Stomach smooth muscle (tissue), 2 donors: ENCODE measurements at regions not wholly inside any gene's neighbourhood (a gene's known extent, or its start where the extent isn't known, plus 50 kb on each side); places are given as distances from the start of the nearest gene placed in this dataset.

Experiments
- H3K27ac ChIP-seq: one replicate; pipeline ENCODE4 v1.7.0; 2013; ENCODE audit warnings: mild to moderate bottlenecking, low read length, inconsistent platforms
- H3K27me3 ChIP-seq, 2 donors: one replicate each; pipeline ENCODE4 v1.7.0; 2013; ENCODE audit warnings: low read length in 2 of 2; ENCODE audit not compliant: insufficient read depth in 2 of 2, control insufficient read depth in 1 of 2
- H3K36me3 ChIP-seq, 2 donors: one replicate each; pipeline ENCODE4 v1.7.0; 2013; ENCODE audit warnings: low read length in 2 of 2; ENCODE audit not compliant: control insufficient read depth in 2 of 2, insufficient read depth in 2 of 2
- H3K4me1 ChIP-seq: one replicate; pipeline ENCODE4 v1.7.0; 2013; ENCODE audit warnings: low read length; ENCODE audit not compliant: control insufficient read depth, insufficient read depth
- H3K4me3 ChIP-seq, 2 donors: one replicate each; pipeline ENCODE4 v1.7.0; 2013; ENCODE audit warnings: low read length in 2 of 2
- H3K9ac ChIP-seq, 2 donors: one replicate each; pipeline ENCODE4 v1.7.0; 2013; ENCODE audit warnings: low read length in 2 of 2, mild to moderate bottlenecking in 1 of 2
- H3K9me3 ChIP-seq, 2 donors: one replicate each; pipeline ENCODE4 v1.7.0; 2013; ENCODE audit warnings: low read length in 2 of 2; ENCODE audit not compliant: control insufficient read depth in 2 of 2
- donor health status: healthy.
- donor health status: Pancreatic carcinoma.

DNA sequence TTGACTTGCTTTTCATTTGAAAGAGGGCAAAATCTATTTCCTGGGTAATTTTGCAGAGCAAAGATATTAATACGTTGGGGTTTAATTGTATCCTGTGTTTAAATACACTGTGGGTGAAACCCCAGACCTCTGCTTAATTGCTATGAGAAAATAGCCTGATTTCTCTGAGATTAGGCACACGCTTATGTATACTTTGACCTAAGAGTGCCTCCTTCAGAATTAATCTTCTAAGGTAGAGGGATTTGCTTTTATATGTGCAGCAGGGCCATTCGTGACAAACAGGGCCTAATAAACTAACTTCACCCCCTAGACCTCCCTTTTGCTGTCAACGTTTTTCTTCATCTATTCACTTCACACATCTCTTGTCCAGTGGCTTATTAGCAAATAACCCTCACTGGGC is 216.9 kb upstream of the ADGRL2 start:
- Histone ChIP-seq H3K27ac (peak overlapping the region; percentile 26), H3K4me3 (no peak overlapping the region)

GRCh38 chr1:81582467-81582986 is 218.2 kb upstream of the ADGRL2 start:
- no peaks in the 10 kb centered on the region for H3K27me3 ChIP-seq
- H3K9ac ChIP-seq: no peak overlapping the region
- H3K4me3 ChIP-seq: no peak overlapping the region
- H3K36me3 ChIP-seq: no peaks in the 10 kb centered on the region
- H3K27ac ChIP-seq: no peak overlapping the region
- H3K9me3 ChIP-seq: no peaks in the 10 kb centered on the region
- H3K4me1 ChIP-seq: no peaks in the 10 kb centered on the region

More for the DNA sequence above, 216.9 kb upstream of the ADGRL2 start:
- Histone ChIP-seq H3K9me3 (no peaks in the 10 kb centered on the region), H3K27me3 (no peaks in the 10 kb centered on the region), H3K36me3 (no peaks in the 10 kb centered on the region), H3K9ac (no peak overlapping the region), H3K4me1 (no peaks in the 10 kb centered on the region)

DNA sequence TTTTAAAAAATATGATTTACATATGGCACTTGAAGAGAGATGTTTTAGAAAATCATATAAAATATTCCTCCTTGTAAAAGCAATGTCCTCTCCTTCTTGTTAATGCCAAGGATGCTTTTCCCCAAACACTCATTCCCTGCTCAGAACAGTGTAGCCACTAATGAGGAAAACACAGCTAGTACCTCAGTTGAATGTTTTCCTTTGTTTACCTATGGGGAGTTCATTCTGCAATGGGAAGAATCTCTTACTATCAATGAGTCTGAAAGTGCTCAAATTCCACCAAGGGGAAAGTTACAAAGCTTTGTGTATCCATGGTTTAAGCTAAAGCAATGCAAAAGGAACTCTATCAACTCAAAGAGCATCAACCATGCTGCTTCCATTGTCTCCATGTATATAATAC is 221.9 kb upstream of the ADGRL2 start:
- Histone ChIP-seq H3K36me3 (no peaks in the 10 kb centered on the region), H3K4me1 (no peaks in the 10 kb centered on the region), H3K9ac (no peak overlapping the region), H3K9me3 (no peaks in the 10 kb centered on the region), H3K27ac (no peak overlapping the region), H3K4me3 (no peak overlapping the region), H3K27me3 (no peaks in the 10 kb centered on the region)

DNA sequence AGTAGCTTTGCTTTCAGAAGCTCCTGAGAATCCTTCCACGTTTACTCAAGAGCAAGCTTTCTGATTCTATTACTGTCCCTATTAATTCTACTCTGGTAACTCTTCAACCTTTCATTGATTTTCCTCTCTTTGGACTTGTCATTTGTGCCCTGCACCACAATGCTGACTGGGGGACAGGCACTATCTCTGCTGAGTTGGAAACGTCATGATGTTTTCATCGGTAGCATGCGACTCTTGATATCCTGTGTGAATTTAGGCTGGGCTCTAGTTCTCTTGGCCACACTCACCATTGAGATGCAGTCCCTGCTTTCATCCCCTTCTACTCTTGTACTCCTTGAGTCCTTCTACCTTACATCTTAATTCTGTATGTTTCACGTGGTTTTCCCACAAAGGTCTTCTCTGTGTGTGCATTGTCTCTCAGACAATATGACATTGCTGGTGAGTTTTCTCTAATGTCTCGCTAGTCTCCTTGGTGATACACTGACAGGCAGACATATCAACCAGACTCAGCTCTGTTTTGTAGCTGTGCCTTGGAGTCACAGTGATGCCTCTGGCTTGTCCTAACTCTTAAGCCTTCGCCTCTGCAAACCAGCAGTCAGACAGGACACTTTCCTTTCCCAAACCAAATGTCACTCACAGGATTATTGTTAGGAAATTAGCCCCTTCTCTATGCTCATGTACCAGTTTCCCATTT is 223.6 kb upstream of the ADGRL2 start:
- no peaks in the 10 kb centered on the region for H3K4me1 ChIP-seq
- H3K4me3 ChIP-seq: no peak overlapping the region
- H3K9ac ChIP-seq: no peak overlapping the region
- no peak overlapping the region for H3K27ac ChIP-seq
- no peaks in the 10 kb centered on the region for H3K9me3 ChIP-seq
- H3K36me3 ChIP-seq: no peaks in the 10 kb centered on the region
- H3K27me3 ChIP-seq: no peaks in the 10 kb centered on the region

GRCh38 chr1:81574408-81574807 is 226.3 kb upstream of the ADGRL2 start:
- no peak overlapping the region for H3K27ac ChIP-seq
- no peaks in the 10 kb centered on the region for H3K27me3 ChIP-seq
- H3K4me3 ChIP-seq: peak overlapping the region in 1 of 2 donors; percentile 40
- no peaks in the 10 kb centered on the region for H3K36me3 ChIP-seq
- H3K4me1 ChIP-seq: no peaks in the 10 kb centered on the region
- no peak overlapping the region for H3K9ac ChIP-seq
- H3K9me3 ChIP-seq: no peaks in the 10 kb centered on the region

GRCh38 chr1:81573458-81573857 is 227.3 kb upstream of the ADGRL2 start:
- Histone ChIP-seq H3K4me1 (no peaks in the 10 kb centered on the region), H3K9me3 (no peaks in the 10 kb centered on the region), H3K4me3 (no peak overlapping the region), H3K27ac (no peak overlapping the region), H3K9ac (no peak overlapping the region), H3K36me3 (no peaks in the 10 kb centered on the region), H3K27me3 (no peaks in the 10 kb centered on the region)

DNA sequence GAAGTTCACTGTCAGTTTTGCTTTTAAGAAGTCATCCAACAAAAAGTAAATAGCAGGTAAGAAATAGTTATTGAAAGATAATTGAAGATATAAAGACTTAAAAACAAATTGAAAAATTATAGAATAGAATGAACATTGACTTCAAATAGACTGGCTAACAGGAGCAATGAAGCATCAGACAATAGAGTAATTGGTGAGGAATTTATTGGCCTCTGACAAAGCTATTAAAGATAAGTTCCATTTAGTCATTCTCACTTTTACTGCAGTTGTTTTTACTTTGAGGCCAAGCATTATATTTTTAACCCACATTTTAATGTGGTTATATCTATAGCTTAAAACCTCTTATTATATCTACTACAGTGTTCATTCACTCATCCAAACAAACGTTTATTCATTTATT is 228.8 kb upstream of the ADGRL2 start:
- no peaks in the 10 kb centered on the region for H3K9me3 ChIP-seq
- no peak overlapping the region for H3K27ac ChIP-seq
- no peak overlapping the region for H3K9ac ChIP-seq
- no peaks in the 10 kb centered on the region for H3K4me1 ChIP-seq
- H3K4me3 ChIP-seq: no peak overlapping the region
- H3K27me3 ChIP-seq: no peaks in the 10 kb centered on the region
- no peaks in the 10 kb centered on the region for H3K36me3 ChIP-seq

GRCh38 chr1:81569761-81570160 is 231.0 kb upstream of the ADGRL2 start:
- no peaks in the 10 kb centered on the region for H3K27me3 ChIP-seq

GRCh38 chr1:81563632-81564031 is 237.1 kb upstream of the ADGRL2 start:
- H3K9me3 ChIP-seq: no peaks in the 10 kb centered on the region
- no peak overlapping the region for H3K27ac ChIP-seq
- H3K27me3 ChIP-seq: no peaks in the 10 kb centered on the region

More at GRCh38 chr1:81569761-81570160, 231.0 kb upstream of the ADGRL2 start:
- no peak overlapping the region for H3K9ac ChIP-seq
- no peaks in the 10 kb centered on the region for H3K36me3 ChIP-seq
- H3K9me3 ChIP-seq: no peaks in the 10 kb centered on the region
- H3K4me1 ChIP-seq: no peaks in the 10 kb centered on the region
- H3K27ac ChIP-seq: no peak overlapping the region
- H3K4me3 ChIP-seq: no peak overlapping the region

DNA sequence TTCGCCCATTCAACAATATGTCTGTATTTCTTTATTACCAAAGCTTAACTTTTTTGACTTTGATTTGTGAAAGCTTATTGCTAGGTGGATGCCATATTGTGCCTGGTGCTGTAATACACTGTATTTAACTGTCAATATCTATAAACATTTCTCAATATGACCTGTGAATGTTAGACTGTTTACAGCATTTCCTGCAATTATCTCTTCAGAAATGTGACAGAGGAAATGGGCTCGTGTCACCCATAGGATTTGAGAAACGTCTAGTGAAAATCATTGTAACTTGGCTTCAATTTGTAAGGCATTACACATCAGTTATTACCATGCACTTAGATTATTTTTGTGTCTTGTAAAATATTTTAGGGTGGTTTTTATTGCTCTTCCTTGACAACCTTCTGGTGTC is 237.8 kb upstream of the ADGRL2 start:
- Histone ChIP-seq H3K36me3 (no peaks in the 10 kb centered on the region), H3K27me3 (no peaks in the 10 kb centered on the region), H3K9me3 (no peaks in the 10 kb centered on the region), H3K27ac (no peak overlapping the region), H3K9ac (no peak overlapping the region), H3K4me1 (no peaks in the 10 kb centered on the region), H3K4me3 (no peak overlapping the region)

More at GRCh38 chr1:81563632-81564031, 237.1 kb upstream of the ADGRL2 start:
- Histone ChIP-seq H3K4me1 (no peaks in the 10 kb centered on the region), H3K36me3 (no peaks in the 10 kb centered on the region), H3K4me3 (no peak overlapping the region), H3K9ac (no peak overlapping the region)

- H3K4me3 ChIP-seq: no peak overlapping the region
- H3K27me3 ChIP-seq: no peaks in the 10 kb centered on the region
- H3K36me3 ChIP-seq: no peaks in the 10 kb centered on the region
- no peaks in the 10 kb centered on the region for H3K9me3 ChIP-seq
- H3K27ac ChIP-seq: no peak overlapping the region
- no peak overlapping the region for H3K9ac ChIP-seq
- H3K4me1 ChIP-seq: no peaks in the 10 kb centered on the region
Observed at GRCh38 chr1:81560629-81561028, 240.1 kb upstream of the ADGRL2 start.
